Fibroblast of mammary gland (primary cell): ENCODE measurements at regions not wholly inside any gene's neighbourhood (a gene's known extent, or its start where the extent isn't known, plus 50 kb on each side); places are given as distances from the start of the nearest gene placed in this dataset.

Experiments used
- DNase-seq: peaks from one replicate; pipeline ENCODE4 v3.0.0-alpha.2; 2010; ENCODE audit warnings: low read depth
- H3K4me3 ChIP-seq: 2 replicates; pipeline ENCODE4 v1.5.1; 2011; ENCODE audit warnings: low read depth, mild to moderate bottlenecking, low read length, moderate library complexity; ENCODE audit not compliant: control insufficient read depth
- TF ChIP-seq, protein P1 (sequence below): conservative IDR thresholded peaks from 2 replicates; pipeline ENCODE4 v1.5.1; 2011; ENCODE audit warnings: low read depth, low read length, inconsistent platforms; ENCODE audit not compliant: control insufficient read depth, insufficient read depth

GRCh38 chr3:63047068-63047467, 171.9 kb upstream of the CADPS start:
- no peak overlapping the region for H3K4me3 ChIP-seq
- TF ChIP-seq, protein P1, sequence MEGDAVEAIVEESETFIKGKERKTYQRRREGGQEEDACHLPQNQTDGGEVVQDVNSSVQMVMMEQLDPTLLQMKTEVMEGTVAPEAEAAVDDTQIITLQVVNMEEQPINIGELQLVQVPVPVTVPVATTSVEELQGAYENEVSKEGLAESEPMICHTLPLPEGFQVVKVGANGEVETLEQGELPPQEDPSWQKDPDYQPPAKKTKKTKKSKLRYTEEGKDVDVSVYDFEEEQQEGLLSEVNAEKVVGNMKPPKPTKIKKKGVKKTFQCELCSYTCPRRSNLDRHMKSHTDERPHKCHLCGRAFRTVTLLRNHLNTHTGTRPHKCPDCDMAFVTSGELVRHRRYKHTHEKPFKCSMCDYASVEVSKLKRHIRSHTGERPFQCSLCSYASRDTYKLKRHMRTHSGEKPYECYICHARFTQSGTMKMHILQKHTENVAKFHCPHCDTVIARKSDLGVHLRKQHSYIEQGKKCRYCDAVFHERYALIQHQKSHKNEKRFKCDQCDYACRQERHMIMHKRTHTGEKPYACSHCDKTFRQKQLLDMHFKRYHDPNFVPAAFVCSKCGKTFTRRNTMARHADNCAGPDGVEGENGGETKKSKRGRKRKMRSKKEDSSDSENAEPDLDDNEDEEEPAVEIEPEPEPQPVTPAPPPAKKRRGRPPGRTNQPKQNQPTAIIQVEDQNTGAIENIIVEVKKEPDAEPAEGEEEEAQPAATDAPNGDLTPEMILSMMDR = no peak
- DNase-seq = no peak

GRCh38 chr3:63048367-63049326, 173.4 kb upstream of the CADPS start:
- TF ChIP-seq, protein P1 = no peak
- peak; percentile 57 for DNase-seq
- no peak overlapping the region for H3K4me3 ChIP-seq

DNA sequence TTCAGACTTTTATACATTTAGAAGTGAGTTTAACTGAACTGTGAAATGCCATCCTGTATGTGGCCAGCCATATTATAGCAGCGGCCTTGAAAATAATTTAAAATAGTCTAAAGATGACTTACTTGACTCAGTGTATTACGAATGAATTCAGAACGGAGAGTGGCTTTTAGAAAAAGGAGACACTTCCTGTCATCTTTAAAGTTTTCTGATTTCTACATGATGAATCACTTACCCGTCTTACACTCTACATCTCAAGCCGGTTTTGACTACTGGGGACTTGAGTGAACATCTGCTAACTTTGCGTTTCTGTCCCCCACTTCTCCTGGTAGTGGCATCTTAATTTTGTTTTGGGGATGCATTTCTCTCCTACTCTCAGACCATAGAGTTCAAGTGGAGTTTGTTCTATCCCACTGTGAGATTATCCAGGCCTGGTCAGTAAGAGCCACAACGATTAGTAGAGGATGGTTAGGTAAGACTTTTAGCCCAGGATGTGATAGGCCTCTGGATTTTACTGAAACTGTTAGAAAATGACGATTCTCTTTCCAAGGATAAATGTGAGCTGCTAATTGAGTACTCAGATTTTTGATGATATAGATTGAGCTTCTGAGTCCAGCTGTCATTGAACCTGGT, 175.4 kb upstream of the CADPS start:
- peak; percentile 60 for DNase-seq
- TF ChIP-seq, protein P1 = no peak
- H3K4me3 ChIP-seq = no peak overlapping the region

DNA sequence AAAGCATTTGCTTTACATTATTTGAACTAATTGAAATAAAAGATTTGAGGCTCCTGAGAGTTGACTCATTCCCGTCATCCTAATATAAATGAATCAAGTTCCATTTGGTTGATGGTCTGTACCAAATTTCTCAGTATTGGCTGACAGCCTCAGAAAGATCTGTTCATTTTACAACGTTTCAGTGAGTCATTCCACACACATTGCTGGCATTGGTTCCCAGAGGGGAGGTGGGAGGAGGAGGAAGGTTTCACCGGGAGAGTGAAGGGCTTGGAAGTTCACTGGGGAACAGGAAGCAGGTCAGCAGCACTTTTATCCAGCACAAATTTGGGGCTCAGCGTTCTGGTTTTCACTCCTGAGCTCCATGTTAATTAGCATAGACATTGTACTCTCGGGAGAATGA, 176.7 kb upstream of the CADPS start:
- peak; percentile 94 for DNase-seq
- H3K4me3 ChIP-seq = no peak overlapping the region
- TF ChIP-seq, protein P1 = no peak

- TF ChIP-seq, protein P1 = no peak
- DNase-seq = no peak
- no peak overlapping the region for H3K4me3 ChIP-seq
Measured at GRCh38 chr3:63056932-63057331, 181.7 kb upstream of the CADPS start.

GRCh38 chr3:63060412-63060811, 185.2 kb upstream of the CADPS start:
- TF ChIP-seq, protein P1 = no peak
- H3K4me3 ChIP-seq = no peak overlapping the region
- DNase-seq = peak; percentile 41
